ENCODE measurements at regions not wholly inside any gene's neighbourhood (a gene's known extent, or its start where the extent isn't known, plus 50 kb on each side); places are given as distances from the start of the nearest gene placed in this dataset.

DNA sequence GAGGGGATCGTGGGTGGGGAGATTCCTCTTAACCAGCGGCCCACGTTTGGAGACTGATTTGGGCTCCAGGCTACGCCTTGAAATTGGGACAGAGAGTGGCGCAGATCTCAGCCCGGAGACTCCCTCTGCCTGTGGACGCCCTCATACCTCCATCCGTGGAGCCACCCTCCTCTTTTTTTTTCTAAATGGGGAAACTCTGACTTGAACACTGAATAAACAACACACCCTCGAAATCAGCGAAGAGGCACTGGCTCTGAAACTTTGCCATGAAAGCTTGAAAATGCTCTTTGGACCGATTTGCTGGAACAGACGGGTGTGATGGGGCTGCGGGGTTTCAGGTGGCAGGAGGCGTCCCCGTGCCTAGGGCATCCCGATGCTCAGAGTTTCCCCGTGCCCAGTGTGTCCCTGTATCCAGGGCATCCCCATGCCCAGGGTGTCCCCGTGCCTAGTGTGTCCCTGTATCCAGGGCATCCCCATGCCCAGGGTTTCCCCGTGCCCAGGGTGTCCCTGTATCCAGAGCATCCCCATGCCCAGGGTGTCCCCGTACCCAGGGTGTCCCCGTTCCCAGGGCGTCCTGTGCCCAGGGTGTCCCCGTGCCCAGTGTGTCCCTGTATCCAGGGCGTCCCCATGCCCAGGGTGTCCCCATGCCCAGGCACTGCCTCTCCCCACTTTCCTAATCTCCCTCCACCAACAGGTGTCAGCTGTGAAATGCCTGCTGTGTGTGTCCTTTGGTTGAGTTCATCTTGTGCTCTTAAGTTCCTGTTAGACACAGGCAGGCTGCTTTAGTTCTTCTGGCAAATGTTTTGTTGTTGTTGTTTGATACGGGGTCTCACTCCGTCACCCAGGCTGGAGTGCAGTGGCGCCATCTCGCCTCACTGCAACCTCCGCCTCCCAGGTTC, 187.0 kb downstream of the SEC14L1 start:
- Histone ChIP-seq H3K27ac (peak overlapping the region in 1 of 12 donors; percentile 90), H3K4me3 (no peak overlapping the region), H3K36me3 (no peaks in the 10 kb centered on the region), H3K4me1 (peaks cover 6 to 57% (median 23%) of the 10 kb centered on the region in 12 donors), H3K27me3 (no peaks in the 10 kb centered on the region), H3K9me3 (no peaks in the 10 kb centered on the region)
- 93 to 94% (median 93%) methylated on average over 26 to 29 of the region's 29 CpGs for WGBS, 4 donors
- ATAC-seq (no peak), DNase-seq (peak in 3 of 5 donors; percentile 15 to 52 (median 28))
- no peak for TF ChIP-seq POLR2A (IDR thresholded peaks at IDR 0.05)
- TF ChIP-seq, protein P1, sequence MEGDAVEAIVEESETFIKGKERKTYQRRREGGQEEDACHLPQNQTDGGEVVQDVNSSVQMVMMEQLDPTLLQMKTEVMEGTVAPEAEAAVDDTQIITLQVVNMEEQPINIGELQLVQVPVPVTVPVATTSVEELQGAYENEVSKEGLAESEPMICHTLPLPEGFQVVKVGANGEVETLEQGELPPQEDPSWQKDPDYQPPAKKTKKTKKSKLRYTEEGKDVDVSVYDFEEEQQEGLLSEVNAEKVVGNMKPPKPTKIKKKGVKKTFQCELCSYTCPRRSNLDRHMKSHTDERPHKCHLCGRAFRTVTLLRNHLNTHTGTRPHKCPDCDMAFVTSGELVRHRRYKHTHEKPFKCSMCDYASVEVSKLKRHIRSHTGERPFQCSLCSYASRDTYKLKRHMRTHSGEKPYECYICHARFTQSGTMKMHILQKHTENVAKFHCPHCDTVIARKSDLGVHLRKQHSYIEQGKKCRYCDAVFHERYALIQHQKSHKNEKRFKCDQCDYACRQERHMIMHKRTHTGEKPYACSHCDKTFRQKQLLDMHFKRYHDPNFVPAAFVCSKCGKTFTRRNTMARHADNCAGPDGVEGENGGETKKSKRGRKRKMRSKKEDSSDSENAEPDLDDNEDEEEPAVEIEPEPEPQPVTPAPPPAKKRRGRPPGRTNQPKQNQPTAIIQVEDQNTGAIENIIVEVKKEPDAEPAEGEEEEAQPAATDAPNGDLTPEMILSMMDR (IDR thresholded peaks at IDR 0.05), result no peak
- intact Hi-C loops (cut with DNase I), result no loop called here

DNA sequence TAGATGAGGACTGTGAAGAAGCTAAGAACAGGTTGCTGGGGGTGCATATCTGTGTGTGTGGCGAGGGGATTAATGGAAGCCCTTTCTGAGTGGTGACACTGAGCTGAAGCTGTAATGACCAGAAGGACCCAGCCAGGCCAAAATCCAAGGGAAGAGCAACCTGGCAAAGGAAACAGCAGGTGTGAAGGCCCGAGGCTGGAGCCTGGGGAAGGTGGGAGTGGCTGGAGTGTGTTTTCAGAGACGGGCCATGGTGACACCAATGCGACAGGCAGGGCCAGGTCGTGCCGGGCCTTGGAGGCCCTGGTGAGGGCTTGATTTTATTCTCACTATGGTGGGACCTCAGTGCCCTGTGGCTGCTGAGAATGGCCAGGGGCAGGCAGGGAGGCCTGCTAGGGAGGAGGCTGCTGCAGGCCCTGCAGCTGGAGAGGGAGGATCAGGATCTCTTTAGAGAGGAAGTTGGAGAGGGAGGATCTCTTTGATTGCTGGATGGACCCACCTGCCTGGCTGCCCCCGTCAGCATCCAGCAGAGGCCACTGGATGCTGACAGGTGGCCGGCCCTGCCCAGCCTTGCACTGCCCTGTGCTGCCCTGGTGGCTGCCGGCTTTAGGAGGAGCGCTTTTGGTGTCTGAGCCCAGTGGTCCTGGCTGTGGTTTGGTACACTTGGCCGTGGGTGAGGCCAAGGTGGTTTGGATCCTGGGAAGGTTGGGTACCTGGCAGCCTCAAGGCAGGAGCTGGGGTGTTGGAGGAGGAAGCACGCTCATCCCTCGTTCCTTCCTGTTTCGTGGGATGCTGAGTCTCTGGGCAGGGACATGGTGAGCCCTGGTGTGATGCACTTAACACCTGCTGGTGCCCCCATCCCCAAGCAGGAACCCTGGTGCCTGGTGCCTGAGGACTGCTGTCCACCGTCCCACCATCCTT, 188.3 kb downstream of the SEC14L1 start:
- H3K4me3 ChIP-seq, result no peak overlapping the region
- TF ChIP-seq, protein P1 (IDR thresholded peaks at IDR 0.05), result no peak
- TF ChIP-seq POLR2A (IDR thresholded peaks at IDR 0.05), result no peak
- H3K36me3 ChIP-seq, result no peaks in the 10 kb centered on the region
- intact Hi-C loops (cut with DNase I), result loop anchor here in 1 of 10 donors (1.0 kb wide), 1 partner anchor 168 kb away; no protein-coding TSS in a partner anchor
- DNase-seq (peak in 2 of 5 donors; percentile 4 to 14), ATAC-seq (no peak)
- H3K9me3 ChIP-seq, result no peaks in the 10 kb centered on the region
- H3K27ac ChIP-seq, result no peak overlapping the region
- peaks cover 0 to 54% (median 11%) of the 10 kb centered on the region in 12 donors for H3K4me1 ChIP-seq
- 88 to 93% (median 88%) methylated on average over 12 to 15 of the region's 15 CpGs for WGBS, 4 donors
- H3K27me3 ChIP-seq, result no peaks in the 10 kb centered on the region

DNA sequence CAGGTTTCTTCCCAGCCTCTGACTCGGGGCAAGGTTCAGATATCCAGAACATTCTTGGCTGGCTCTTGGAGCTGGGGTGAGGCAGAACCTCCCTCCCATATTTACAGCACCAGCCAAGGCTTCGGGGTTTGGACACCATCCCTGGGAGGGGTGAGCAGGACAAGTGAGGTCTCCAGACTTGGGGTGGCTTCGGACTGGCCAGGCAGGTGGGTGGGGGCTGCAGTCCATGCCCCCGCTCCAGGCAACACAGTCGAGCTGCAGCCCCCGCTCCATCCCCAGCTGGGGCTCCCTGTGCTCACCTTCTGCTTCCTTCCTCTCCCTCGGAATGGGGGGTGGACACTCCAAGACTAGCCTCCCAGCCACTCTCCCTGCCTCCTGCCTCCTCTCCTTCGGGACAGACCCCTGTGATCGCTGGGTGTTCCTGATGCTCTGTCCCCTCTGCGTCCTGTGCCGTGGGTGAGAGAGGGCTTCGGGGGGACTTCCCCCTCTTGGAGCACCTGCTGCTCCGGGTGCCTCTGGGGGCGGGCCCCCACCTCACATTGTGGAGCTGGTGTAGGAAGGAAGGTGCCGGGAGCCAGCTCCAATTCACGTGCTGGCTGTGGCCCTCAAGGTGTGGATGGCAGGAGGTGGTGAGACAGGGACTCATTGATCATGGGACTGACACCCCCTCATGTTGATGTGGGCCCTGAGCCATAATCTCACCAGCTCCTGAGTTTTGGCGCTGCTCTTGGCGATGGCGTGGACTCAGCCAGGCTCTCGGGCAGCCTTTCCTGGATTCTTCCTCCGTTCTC, 189.2 kb downstream of the SEC14L1 start:
- DNase-seq, result peak in 3 of 5 donors; percentile 8 to 15 (median 10)
- Histone ChIP-seq H3K4me3 (no peak overlapping the region), H3K27me3 (no peaks in the 10 kb centered on the region), H3K4me1 (peaks cover 0 to 45% (median 11%) of the 10 kb centered on the region in 12 donors), H3K9me3 (no peaks in the 10 kb centered on the region), H3K27ac (no peak overlapping the region), H3K36me3 (no peaks in the 10 kb centered on the region)
- TF ChIP-seq POLR2A (IDR thresholded peaks at IDR 0.05), result no peak
- TF ChIP-seq, protein P1 (IDR thresholded peaks at IDR 0.05), result no peak
- WGBS, 4 donors, result 90 to 92% (median 92%) methylated on average over 18 to 21 of the region's 21 CpGs
- ATAC-seq, result no peak
- intact Hi-C loops (cut with DNase I), result loop anchor here (1.0 to 5.0 kb wide), 9 partner anchors 42 to 167 kb away; no protein-coding TSS in a partner anchor
